ENCODE measurements at regions not wholly inside any gene's neighbourhood (a gene's known extent, or its start where the extent isn't known, plus 50 kb on each side); places are given as distances from the start of the nearest gene placed in this dataset.
"Not testable (repeated sequence)": the region's sequence is repeated elsewhere in the genome, so short reads cannot be mapped to it uniquely, and the experiment has no call there.

DNA sequence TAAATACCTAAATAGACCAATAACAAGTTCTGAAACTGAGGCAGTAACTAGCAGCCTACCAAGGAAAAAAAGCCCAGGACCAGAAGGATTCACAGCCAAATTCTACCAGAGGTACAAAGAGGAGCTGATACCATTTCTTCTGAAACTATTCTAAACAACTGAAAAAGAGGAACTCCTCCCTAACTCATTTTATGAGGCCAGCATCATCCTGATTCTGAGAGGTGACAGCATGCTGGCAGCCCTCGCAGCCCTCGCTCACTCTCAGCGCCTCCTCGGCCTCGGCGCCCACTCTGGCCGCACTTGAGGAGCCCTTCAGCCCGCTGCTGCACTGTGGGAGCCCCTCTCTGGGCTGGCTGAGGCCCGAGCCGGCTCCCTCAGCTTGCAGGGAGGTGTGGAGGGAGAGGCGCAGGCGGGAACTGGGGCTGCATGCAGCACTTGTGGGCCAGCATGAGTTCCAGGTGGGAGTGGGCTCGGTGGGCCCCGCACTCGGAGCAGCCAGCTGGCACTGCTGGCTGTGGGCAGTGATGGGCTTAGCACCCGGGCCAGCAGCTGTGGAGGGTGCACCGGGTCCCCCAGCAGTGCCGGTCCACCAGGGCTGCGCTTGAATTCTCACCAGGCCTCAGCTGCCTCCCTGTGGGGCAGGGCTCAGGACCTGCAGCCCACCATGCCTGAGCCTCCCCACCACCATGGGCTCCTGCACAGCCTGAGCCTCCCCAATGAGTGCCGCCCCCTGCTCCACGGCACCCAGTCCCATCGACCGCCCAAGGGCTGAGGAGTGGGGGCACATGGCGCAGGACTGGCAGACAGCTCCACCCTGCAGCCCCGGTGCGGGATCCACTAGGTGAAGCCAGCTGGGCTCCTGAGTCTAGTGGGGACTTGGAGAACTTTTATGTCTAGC lies 263.5 kb upstream of the CRIM1 start:
- not testable (repeated sequence) for TF ChIP-seq POLR2A, EP300, POLR2AphosphoS5 (IDR thresholded peaks at IDR 0.05)
- TF ChIP-seq, protein P1, sequence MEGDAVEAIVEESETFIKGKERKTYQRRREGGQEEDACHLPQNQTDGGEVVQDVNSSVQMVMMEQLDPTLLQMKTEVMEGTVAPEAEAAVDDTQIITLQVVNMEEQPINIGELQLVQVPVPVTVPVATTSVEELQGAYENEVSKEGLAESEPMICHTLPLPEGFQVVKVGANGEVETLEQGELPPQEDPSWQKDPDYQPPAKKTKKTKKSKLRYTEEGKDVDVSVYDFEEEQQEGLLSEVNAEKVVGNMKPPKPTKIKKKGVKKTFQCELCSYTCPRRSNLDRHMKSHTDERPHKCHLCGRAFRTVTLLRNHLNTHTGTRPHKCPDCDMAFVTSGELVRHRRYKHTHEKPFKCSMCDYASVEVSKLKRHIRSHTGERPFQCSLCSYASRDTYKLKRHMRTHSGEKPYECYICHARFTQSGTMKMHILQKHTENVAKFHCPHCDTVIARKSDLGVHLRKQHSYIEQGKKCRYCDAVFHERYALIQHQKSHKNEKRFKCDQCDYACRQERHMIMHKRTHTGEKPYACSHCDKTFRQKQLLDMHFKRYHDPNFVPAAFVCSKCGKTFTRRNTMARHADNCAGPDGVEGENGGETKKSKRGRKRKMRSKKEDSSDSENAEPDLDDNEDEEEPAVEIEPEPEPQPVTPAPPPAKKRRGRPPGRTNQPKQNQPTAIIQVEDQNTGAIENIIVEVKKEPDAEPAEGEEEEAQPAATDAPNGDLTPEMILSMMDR (IDR thresholded peaks at IDR 0.05) = not testable (repeated sequence)
